Ureter (tissue), 1 donor: ENCODE measurements at regions not wholly inside any gene's neighbourhood (a gene's known extent, or its start where the extent isn't known, plus 50 kb on each side); places are given as distances from the start of the nearest gene placed in this dataset.
A peak's percentile ranks its signal among the peaks of the same experiment; 100 is the strongest.
"Not testable (repeated sequence)": the region's sequence is repeated elsewhere in the genome, so short reads cannot be mapped to it uniquely, and the experiment has no call there.

Experiments
- DNase-seq: peaks from one replicate; pipeline ENCODE4 v3.0.0-alpha.2; 2020; ENCODE audit warnings: low spot score
- donor health status: DM: yes; HTN: yes; CAD: no.

- no peak for DNase-seq
Measured at GRCh38 chr15:62270216-62270921, 105.3 kb upstream of the C2CD4B start.

- no peak for DNase-seq
Measured at GRCh38 chr15:62272290-62272689, 107.2 kb upstream of the C2CD4B start.

- DNase-seq = no peak
Measured at GRCh38 chr15:62275831-62276230, 110.7 kb upstream of the C2CD4B start.

- DNase-seq = no peak
Measured at GRCh38 chr15:62277816-62278394, 112.8 kb upstream of the C2CD4B start.

- DNase-seq = no peak
Measured at GRCh38 chr15:62278534-62278933, 113.4 kb upstream of the C2CD4B start.

DNA sequence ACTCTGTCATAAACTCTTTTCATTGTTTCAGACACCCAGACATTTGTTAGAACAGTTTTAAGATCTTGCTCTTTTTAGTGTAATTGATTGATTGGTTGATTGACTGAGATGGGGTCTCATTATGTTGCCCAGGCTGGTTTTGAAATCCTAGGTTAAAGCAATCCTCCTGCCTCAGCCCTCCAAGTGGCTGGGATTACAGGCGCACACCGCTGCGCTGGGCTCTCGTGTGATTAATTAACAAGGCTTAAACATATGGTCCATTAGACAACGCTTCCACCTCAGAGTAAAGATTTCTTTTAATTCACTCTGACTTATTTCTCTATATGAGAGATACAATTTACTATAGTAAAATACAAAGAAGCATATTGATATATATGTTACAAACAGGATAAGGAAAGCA is 114.0 kb upstream of the C2CD4B start:
- no peak for DNase-seq

- DNase-seq = no peak
Measured at GRCh38 chr15:62280625-62281024, 115.5 kb upstream of the C2CD4B start.

DNA sequence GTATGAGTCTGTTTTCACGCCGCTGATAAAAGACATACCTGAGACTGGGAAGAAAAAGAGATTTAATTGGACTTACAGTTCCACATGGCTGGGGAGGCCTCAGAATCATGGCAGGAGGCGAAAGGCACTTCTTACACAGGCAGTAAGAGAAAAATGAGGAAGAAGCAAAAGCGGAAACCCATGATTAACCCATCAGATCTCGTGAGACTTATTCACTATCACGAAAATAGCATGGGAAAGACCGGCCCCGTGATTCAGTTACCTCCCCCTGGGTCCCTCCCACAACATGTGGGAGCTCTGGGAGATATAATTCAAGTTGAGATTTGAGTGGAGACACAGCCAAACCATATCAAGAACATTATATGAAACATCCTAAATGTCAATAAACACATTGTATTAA is 116.7 kb upstream of the C2CD4B start:
- DNase-seq = not testable (repeated sequence)

GRCh38 chr15:62287066-62287857 is 122.2 kb upstream of the C2CD4B start:
- DNase-seq = no peak

- no peak for DNase-seq
Measured at GRCh38 chr15:62288361-62289017, 123.4 kb upstream of the C2CD4B start.

- no peak for DNase-seq
Measured at GRCh38 chr15:62291262-62291661, 126.2 kb upstream of the C2CD4B start.

DNA sequence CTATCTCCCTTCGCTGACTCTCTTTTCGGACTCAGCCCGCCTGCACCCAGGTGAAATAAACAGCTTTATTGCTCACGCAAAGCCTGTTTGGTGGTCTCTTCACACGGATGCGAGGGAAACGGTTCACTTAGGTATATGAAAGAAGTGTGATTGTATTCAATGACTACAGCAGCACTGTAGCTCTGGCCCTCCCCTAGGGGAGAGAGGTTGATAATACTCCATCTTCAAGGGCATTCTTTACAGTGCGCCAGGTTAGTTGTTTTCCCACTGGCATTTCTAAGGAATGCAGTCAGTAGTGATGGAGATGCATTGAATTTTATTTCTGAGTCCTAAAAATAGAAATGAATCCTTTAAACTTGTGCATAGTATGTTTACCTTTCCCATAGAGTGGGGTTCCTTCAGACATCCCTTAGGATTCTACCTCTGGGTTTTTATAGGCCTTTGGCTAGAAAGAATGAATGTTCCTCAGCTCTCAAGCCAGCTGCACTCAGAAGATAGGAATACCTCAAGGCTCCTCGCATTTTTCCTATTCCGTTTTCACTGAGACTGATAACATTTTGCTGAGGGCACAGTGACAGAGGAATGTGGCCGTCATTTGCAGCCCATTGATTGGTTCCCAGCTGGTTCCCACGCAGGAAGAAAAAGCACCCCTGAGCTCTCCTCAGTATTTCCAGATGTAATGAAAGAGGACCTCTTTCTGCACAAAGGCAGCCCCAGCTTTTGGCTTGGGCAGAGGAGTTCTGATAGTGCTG is 131.8 kb upstream of the C2CD4B start:
- no peak for DNase-seq

DNA sequence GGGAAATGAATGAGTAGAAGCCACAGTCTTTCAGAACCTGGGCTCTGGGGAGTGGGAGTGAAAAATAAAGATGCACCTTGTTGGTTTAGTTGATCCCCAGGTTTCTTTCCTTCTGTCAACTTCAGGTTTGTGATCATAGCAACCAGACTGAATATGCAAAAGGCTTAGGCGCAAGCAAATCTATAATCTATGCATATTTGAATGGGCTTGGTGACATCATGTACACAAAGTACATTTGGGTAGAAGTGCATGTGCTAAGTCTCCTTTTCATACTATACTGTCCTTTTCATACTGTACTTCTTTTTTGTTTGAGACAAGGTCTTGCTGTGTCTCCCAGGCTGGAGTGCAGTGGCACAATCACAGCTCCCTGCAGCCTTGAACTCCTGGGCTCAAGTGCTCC is 132.4 kb upstream of the C2CD4B start:
- DNase-seq = no peak

DNA sequence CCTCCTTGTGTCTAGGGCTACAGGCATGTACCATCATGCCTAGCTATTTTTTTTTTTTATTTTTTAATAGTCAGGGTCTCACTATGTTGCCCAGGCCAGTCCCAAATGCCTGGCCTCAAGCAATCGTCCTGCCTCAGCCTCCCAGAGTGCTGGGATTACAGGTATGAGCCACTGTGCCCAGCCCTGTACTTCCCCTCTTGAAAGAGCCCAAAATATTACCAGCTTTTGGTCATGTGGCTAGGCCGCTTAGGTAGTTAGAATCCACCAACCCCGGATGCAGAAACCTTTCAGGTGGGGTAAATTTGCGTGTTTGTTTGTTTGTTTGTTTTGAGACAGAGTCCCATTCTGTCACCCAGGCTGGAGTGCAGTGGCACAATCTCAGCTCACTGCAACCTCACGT is 132.8 kb upstream of the C2CD4B start:
- no peak for DNase-seq

GRCh38 chr15:62298811-62299210 is 133.7 kb upstream of the C2CD4B start:
- DNase-seq = no peak

DNA sequence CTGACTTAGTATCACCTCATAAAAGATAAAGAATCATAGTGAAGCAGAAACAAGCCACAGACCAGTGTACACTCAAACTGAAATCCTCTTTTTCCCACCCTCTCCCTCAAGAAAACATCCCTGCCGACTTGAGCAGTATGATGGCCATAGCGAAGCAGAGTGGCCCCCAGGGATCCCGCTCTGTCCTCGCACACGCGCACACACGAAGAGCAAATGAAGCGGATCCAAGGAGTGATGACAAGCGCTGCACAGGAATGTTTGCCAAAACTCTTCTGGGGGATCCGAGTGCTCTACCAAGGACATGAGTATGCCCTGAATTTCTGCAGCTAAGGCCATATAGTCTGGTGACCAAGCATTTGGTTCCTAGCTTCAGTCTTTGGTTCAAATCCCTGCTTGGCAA is 134.5 kb upstream of the C2CD4B start:
- DNase-seq = no peak

DNA sequence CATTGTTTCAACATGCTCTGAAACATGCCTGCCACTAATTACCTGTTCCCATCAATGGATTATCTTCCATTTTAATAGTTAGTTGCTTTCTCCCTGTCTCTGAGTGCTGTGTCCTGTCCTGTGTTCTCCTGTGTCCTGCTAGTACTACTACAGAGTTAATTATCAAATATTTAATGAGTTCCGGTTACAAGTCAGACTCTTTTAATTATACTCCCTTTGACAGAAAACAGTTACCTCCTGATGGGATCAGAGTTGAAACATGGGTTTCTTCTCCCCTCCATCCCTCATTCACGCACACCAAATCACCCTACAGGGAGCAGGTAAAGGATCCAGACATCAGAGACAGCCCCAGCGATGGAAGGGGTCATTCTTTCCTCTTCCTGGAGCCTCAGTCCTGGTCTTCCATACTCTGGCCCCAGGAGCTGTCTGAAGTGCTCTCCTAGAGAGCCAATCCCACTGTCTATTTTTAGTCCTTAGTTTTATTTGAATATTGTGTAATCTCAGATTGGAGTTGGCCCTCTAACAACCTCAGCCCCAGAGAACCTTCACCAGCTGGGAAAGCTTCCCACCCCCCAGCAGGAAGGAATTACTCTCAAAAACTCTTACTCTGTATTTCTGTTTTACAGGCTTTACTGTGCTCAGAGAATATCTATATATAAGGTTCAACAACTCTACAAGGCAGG is 137.0 kb upstream of the C2CD4B start:
- no peak for DNase-seq

GRCh38 chr15:62306851-62307504 is 141.9 kb upstream of the C2CD4B start:
- DNase-seq = peak; percentile 54

DNA sequence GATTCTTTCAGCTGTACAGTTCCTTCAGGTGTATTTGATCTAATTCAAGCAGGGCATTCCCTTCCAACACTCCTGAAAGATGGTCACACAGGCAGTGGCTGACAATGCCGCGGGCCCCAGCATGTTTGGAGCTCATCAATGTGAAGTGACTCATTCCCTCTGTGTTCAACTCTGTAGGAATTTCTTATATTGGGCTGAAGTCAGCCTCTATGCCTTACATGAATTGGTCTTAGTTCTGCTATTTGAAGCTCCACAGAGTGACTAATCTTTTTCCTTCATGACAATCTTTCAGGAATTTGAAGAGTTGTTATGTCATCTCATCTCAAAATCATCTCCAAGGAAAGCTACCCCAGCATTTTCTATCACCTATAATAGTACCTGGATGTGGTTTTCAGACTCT is 142.5 kb upstream of the C2CD4B start:
- no peak for DNase-seq

DNA sequence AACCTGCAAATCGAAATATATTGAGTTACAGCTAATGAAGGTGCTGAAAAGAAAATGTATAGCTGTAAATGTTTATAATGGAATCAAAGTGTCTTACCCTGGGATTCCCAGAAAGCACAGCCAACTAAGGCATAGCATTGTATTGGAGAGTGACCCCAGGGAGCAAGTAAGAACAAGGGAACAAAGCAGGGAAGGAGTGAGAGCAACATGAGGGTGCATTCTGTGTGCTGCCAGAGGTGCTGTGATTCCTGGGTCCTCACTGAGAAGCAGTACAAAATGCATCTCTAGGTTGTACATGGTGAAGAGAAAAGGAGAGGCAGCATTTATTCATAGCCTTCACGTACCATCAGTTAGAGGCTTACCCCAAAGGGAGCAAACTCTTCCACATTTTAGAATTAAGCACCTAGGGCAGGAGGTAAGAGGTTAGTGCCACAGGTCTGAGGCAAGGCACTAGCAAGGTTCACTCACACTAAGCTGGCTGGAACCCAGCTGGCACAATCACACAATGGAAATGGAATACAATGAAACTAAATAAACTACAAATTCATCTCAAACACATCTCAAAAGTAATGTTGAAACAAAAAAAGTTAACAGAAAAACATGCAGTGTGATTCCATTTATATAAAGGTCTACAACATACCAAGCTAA is 151.5 kb upstream of the C2CD4B start:
- no peak for DNase-seq
